ENCODE measurements at regions not wholly inside any gene's neighbourhood (a gene's known extent, or its start where the extent isn't known, plus 50 kb on each side); places are given as distances from the start of the nearest gene placed in this dataset.

- TF ChIP-seq CTCF (IDR thresholded peaks at IDR 0.05; ENCODE audit: insufficient read depth, low read length, severe bottlenecking), result peak; percentile 1
- no peak for DNase-seq (ENCODE audit: low read depth)
- FAIRE-seq, result no peak
- H3K4me3 ChIP-seq (ENCODE audit: low read depth, low read length), result no peak overlapping the region
- H3K27me3 ChIP-seq (ENCODE audit: control insufficient read depth, insufficient read depth, low read length), result no peaks in the 10 kb centered on the region
- no peaks in the 10 kb centered on the region for H3K36me3 ChIP-seq (ENCODE audit: control insufficient read depth, insufficient read depth, low read length)
Observed at GRCh38 chr2:120856421-120856862, 120.8 kb downstream of the GLI2 start.

- FAIRE-seq (no peak), DNase-seq (ENCODE audit: low read depth) (no peak)
Observed at GRCh38 chr2:120857422-120857821, 121.8 kb downstream of the GLI2 start.

GRCh38 chr2:120857931-120858330 is 122.3 kb downstream of the GLI2 start:
- no peaks in the 10 kb centered on the region for H3K36me3 ChIP-seq (ENCODE audit: control insufficient read depth, insufficient read depth, low read length)
- DNase-seq (ENCODE audit: low read depth) (no peak), FAIRE-seq (no peak)
- H3K27me3 ChIP-seq (ENCODE audit: control insufficient read depth, insufficient read depth, low read length), result no peaks in the 10 kb centered on the region
- TF ChIP-seq CTCF (IDR thresholded peaks at IDR 0.05; ENCODE audit: insufficient read depth, low read length, severe bottlenecking), result no peak
- no peak overlapping the region for H3K4me3 ChIP-seq (ENCODE audit: low read depth, low read length)

More at GRCh38 chr2:120857422-120857821, 121.8 kb downstream of the GLI2 start:
- Histone ChIP-seq H3K27me3 (ENCODE audit: control insufficient read depth, insufficient read depth, low read length) (no peaks in the 10 kb centered on the region), H3K4me3 (ENCODE audit: low read depth, low read length) (no peak overlapping the region), H3K36me3 (ENCODE audit: control insufficient read depth, insufficient read depth, low read length) (no peaks in the 10 kb centered on the region)
- TF ChIP-seq CTCF (IDR thresholded peaks at IDR 0.05; ENCODE audit: insufficient read depth, low read length, severe bottlenecking), result no peak

- no peaks in the 10 kb centered on the region for H3K27me3 ChIP-seq (ENCODE audit: control insufficient read depth, insufficient read depth, low read length)
- FAIRE-seq (no peak), DNase-seq (ENCODE audit: low read depth) (no peak)
- H3K36me3 ChIP-seq (ENCODE audit: control insufficient read depth, insufficient read depth, low read length), result no peaks in the 10 kb centered on the region
- no peak overlapping the region for H3K4me3 ChIP-seq (ENCODE audit: low read depth, low read length)
- no peak for TF ChIP-seq CTCF (IDR thresholded peaks at IDR 0.05; ENCODE audit: insufficient read depth, low read length, severe bottlenecking)
Observed at GRCh38 chr2:120858361-120859106, 122.9 kb downstream of the GLI2 start.

GRCh38 chr2:120859128-120859527 is 123.5 kb downstream of the GLI2 start:
- no peak for FAIRE-seq
- Histone ChIP-seq H3K27me3 (ENCODE audit: control insufficient read depth, insufficient read depth, low read length) (no peaks in the 10 kb centered on the region), H3K4me3 (ENCODE audit: low read depth, low read length) (no peak overlapping the region), H3K36me3 (ENCODE audit: control insufficient read depth, insufficient read depth, low read length) (no peaks in the 10 kb centered on the region)
- DNase-seq (ENCODE audit: low read depth), result no peak
- TF ChIP-seq CTCF (IDR thresholded peaks at IDR 0.05; ENCODE audit: insufficient read depth, low read length, severe bottlenecking), result no peak
